ENCODE measurements at regions not wholly inside any gene's neighbourhood (a gene's known extent, or its start where the extent isn't known, plus 50 kb on each side); places are given as distances from the start of the nearest gene placed in this dataset.

DNA sequence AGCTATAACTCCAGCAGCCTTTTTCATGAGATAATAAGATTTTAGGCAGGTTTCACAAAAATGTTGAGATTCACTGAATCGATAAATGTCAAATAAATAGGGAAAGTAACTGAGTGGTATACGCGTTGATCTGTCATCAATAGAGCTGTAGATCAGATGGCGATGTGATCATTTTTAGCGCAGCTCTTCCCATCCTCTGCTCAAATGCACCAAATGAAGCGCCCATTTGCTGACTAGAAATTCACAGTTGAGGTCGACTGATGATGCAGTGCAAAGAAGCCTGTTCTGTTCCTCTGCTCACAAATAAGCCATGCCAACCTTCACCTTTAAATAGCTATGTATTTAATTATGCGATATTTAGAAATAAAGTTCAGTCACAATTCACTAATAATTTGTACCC, 693.5 kb downstream of the ARHGAP15 start:
- DNase-seq (ENCODE audit: low read depth in 2 of 2): no peak

DNA sequence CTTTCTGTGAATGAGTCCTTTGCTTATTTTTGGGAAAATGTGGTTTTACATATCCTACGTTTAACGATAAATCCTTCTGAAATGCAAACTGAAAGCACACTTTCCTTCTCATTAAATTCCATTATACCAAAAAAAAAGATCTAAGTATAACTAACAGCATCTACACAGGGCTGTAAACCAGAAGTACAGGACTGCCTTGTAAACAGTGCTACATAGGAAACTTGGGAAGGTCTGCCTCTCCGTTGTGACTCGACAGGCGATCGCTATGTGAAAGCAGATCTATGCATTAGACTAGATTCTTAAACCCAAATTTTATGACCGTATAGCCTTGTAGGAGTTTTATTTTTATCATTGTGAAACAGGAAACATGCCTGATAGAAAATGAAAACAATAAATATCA, 690.5 kb downstream of the ARHGAP15 start:
- no peak for DNase-seq (ENCODE audit: low read depth in 2 of 2)

DNA sequence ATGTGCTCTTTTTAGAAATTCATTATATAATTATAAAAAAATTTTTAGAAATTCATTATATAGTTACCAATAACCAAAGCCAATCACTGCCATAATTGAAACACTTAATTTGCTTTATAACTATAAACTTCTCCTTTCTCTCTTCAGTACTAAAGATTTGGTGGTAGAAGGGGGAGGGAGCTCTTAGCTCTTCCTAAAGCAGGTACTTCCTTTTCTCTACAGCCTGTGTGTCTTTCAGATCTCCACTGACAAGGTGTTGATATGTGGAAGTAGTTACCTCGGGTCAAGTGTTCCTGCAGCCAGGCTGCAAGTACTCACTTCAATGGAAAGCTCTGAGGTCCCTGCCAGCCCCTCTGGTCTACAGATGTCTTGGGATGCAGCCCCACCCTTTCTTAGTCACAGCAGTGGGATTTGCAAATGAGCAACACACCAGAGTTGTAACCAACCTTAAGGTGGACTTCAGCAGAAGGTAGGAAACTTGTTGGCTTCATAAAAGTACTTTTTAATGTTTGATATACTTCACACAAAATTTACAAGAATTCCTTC, 690.0 kb downstream of the ARHGAP15 start:
- no peak for DNase-seq (ENCODE audit: low read depth in 2 of 2)
